H1 (cell line): ENCODE measurements at regions not wholly inside any gene's neighbourhood (a gene's known extent, or its start where the extent isn't known, plus 50 kb on each side); places are given as distances from the start of the nearest gene placed in this dataset.

Source experiments
- CTCF ChIA-PET: fragments of 300-600 bp; sonication (Branson Sonifier 250); formaldehyde crosslinking; loops from one replicate; lab custom pipeline; 2021; ENCODE audit not compliant: partially characterized antibody; lab: Charles Lee
- POLR2A ChIA-PET: fragments of 300-600 bp; sonication (Branson Sonifier 250); formaldehyde crosslinking; loops from one replicate; lab custom pipeline; 2021; ENCODE audit warnings: inconsistent platforms; ENCODE audit not compliant: partially characterized antibody; lab: Charles Lee
- DNase-seq, 2 experiments: peaks; one replicate each; pipeline versions ENCODE4 v3.0.0 to v3.0.0-alpha.2; 2010 to 2022; ENCODE audit warnings: low spot score in 2 of 2, low read depth in 1 of 2, mixed read lengths in 1 of 2
- FAIRE-seq: peaks from 2 replicates; lab custom pipeline; 2011; peaks lifted over from hg19 to GRCh38; lab: Jason Lieb, UNC
- H2AFZ ChIP-seq: 2 replicates; pipeline ENCODE4 v1.8.1; 2012; ENCODE audit warnings: low read length, inconsistent platforms
- H2AK5ac ChIP-seq: 2 replicates; pipeline ENCODE4 v1.6.1; 2013; ENCODE audit warnings: low read depth, low read length
- H2BK120ac ChIP-seq: replicated peaks from 2 replicates; pipeline ENCODE3; 2013; ENCODE audit warnings: low read depth, low read length, inconsistent platforms
- H2BK12ac ChIP-seq: 2 replicates; pipeline ENCODE4 v1.6.1; 2013; ENCODE audit warnings: low read depth, low read length
- H2BK15ac ChIP-seq: 2 replicates; pipeline ENCODE4 v1.6.1; 2013; ENCODE audit warnings: low read length
- H2BK20ac ChIP-seq: 2 replicates; pipeline ENCODE4 v1.6.1; 2013; ENCODE audit warnings: low read length
- H2BK5ac ChIP-seq: 2 replicates; pipeline ENCODE4 v1.6.1; 2013; ENCODE audit warnings: low read depth, low read length
- H3K14ac ChIP-seq: 2 replicates; pipeline ENCODE4 v1.6.1; 2013; ENCODE audit warnings: inconsistent platforms; ENCODE audit not compliant: insufficient read length
- H3K18ac ChIP-seq: 2 replicates; pipeline ENCODE4 v1.6.1; 2013; ENCODE audit warnings: low read length; ENCODE audit errors: extremely low read depth
- H3K23ac ChIP-seq: 2 replicates; pipeline ENCODE4 v1.6.1; 2013; ENCODE audit warnings: inconsistent platforms; ENCODE audit not compliant: insufficient read length
- H3K23me2 ChIP-seq: 2 replicates; pipeline ENCODE4 v1.6.1; 2013; ENCODE audit warnings: low read depth, low read length
- H3K27ac ChIP-seq: 2 replicates; pipeline ENCODE4 v1.6.1; 2011; ENCODE audit warnings: low read depth, low read length, inconsistent platforms
- H3K27me3 ChIP-seq, 4 experiments: replicated peaks in 1 of 4; 1 replicate in 1 of 4; 2 replicates in 3 of 4; pipeline versions ENCODE4 v1.6.1 to v1.8.1; 2011 to 2013; ENCODE audit warnings: low read length in 3 of 4, mild to moderate bottlenecking in 3 of 4, inconsistent platforms in 2 of 4, mixed read lengths in 2 of 4, moderate library complexity in 1 of 4; ENCODE audit not compliant: control insufficient read depth in 3 of 4, insufficient read depth in 3 of 4; ENCODE audit errors: extremely low read depth in 1 of 4
- H3K36me3 ChIP-seq, 4 experiments: 2 replicates each; pipeline versions ENCODE4 v1.6.1 to v1.8.1; 2011 to 2013; ENCODE audit warnings: mild to moderate bottlenecking in 4 of 4, low read length in 3 of 4, moderate library complexity in 2 of 4, control low read depth in 1 of 4, inconsistent platforms in 1 of 4; ENCODE audit not compliant: insufficient read depth in 4 of 4, control insufficient read depth in 2 of 4
- H3K4ac ChIP-seq: replicated peaks from 2 replicates; pipeline ENCODE3; 2013; ENCODE audit warnings: low read length, low read depth, mixed read lengths, inconsistent platforms; ENCODE audit not compliant: insufficient read length
- H3K4me1 ChIP-seq, 4 experiments: replicated peaks in 1 of 4; 1 replicate in 1 of 4; 2 replicates in 3 of 4; pipeline versions ENCODE4 v1.6.1 to v1.8.1; 2011 to 2013; ENCODE audit warnings: low read length in 3 of 4, inconsistent platforms in 2 of 4, mixed read lengths in 1 of 4; ENCODE audit not compliant: insufficient read depth in 4 of 4, control insufficient read depth in 3 of 4
- H3K4me2 ChIP-seq, 2 experiments: 2 replicates each; pipeline versions ENCODE4 v1.6.1 to v1.8.1; 2011 to 2013; ENCODE audit warnings: low read depth in 2 of 2, low read length in 2 of 2, control low read depth in 1 of 2, inconsistent platforms in 1 of 2, mild to moderate bottlenecking in 1 of 2; ENCODE audit not compliant: insufficient read depth in 1 of 2
- H3K4me3 ChIP-seq, 4 experiments: fragments of 200-600, 300-600 bp in 1 of 4; sonication (generic), shearing (Covaris generic), sonication (Bioruptor Twin) in 1 of 4; 2 replicates each; pipeline versions ENCODE4 v1.5.1 to v1.8.1; 2011 to 2016; ENCODE audit warnings: low read length in 4 of 4, low read depth in 3 of 4, control low read depth in 2 of 4, inconsistent platforms in 2 of 4, mild to moderate bottlenecking in 2 of 4, mixed read lengths in 1 of 4, moderate library complexity in 1 of 4; ENCODE audit not compliant: insufficient read depth in 2 of 4; ENCODE audit errors: extremely low read depth in 1 of 4
- H3K56ac ChIP-seq: replicated peaks from 2 replicates; pipeline ENCODE3; 2013; ENCODE audit warnings: low read depth, mild to moderate bottlenecking, mixed read lengths, low read length, inconsistent platforms; ENCODE audit not compliant: insufficient read length
- H3K79me1 ChIP-seq: 2 replicates; pipeline ENCODE4 v1.6.1; 2013; ENCODE audit warnings: low read depth, low read length, control low read depth
- H3K79me2 ChIP-seq, 2 experiments: 2 replicates each; pipeline versions ENCODE4 v1.6.1 to v1.8.1; 2012 to 2013; ENCODE audit warnings: low read length in 2 of 2, mild to moderate bottlenecking in 2 of 2, inconsistent platforms in 1 of 2; ENCODE audit not compliant: insufficient read depth in 2 of 2, control insufficient read depth in 1 of 2
- H3K9ac ChIP-seq, 4 experiments: replicated peaks in 1 of 4; 1 replicate in 1 of 4; 2 replicates in 3 of 4; pipeline versions ENCODE4 v1.6.1 to v1.8.1; 2011 to 2013; ENCODE audit warnings: low read depth in 3 of 4, low read length in 3 of 4, control low read depth in 2 of 4, mild to moderate bottlenecking in 2 of 4, moderate library complexity in 2 of 4, inconsistent platforms in 1 of 4; ENCODE audit errors: extremely low read depth in 1 of 4
- H3K9me3 ChIP-seq, 2 experiments: 2 replicates each; pipeline versions ENCODE4 v1.6.1 to v1.8.1; 2012 to 2013; ENCODE audit warnings: mild to moderate bottlenecking in 2 of 2, moderate library complexity in 2 of 2, control low read depth in 1 of 2, inconsistent platforms in 1 of 2, low read depth in 1 of 2, low read length in 1 of 2, mixed read lengths in 1 of 2; ENCODE audit not compliant: insufficient read depth in 2 of 2
- H4K20me1 ChIP-seq, 2 experiments: replicated peaks in 1 of 2; 2 replicates each; pipeline versions ENCODE3 to v1.8.1; 2011 to 2013; ENCODE audit warnings: inconsistent platforms in 2 of 2, low read length in 2 of 2, mild to moderate bottlenecking in 1 of 2; ENCODE audit not compliant: insufficient read depth in 2 of 2, control insufficient read depth in 1 of 2
- H4K5ac ChIP-seq: 2 replicates; pipeline ENCODE4 v1.6.1; 2013; ENCODE audit warnings: low read length, low read depth, mixed read lengths, inconsistent platforms; ENCODE audit not compliant: insufficient read length
- H4K8ac ChIP-seq: 2 replicates; pipeline ENCODE4 v1.8.0; 2013; ENCODE audit warnings: mild to moderate bottlenecking, moderate library complexity, low read length, inconsistent platforms; ENCODE audit not compliant: insufficient read depth; ENCODE audit errors: extremely low read depth
- H4K91ac ChIP-seq: replicated peaks from 2 replicates; pipeline ENCODE3; 2013; ENCODE audit warnings: low read length, mixed read lengths, inconsistent platforms; ENCODE audit not compliant: insufficient read length
- CTCF ChIP-seq, 3 experiments: IDR thresholded peaks; 1 replicate in 2 of 3; 2 replicates in 1 of 3; pipeline versions ENCODE4 v1.5.1 to v1.6.1; 2011; ENCODE audit warnings: low read length in 3 of 3, mild to moderate bottlenecking in 3 of 3, inconsistent platforms in 2 of 3, low read depth in 1 of 3, moderate library complexity in 1 of 3; ENCODE audit not compliant: insufficient read depth in 1 of 3; ENCODE audit errors: control extremely low read depth in 1 of 3
- GABPA ChIP-seq: IDR thresholded peaks from 2 replicates; pipeline ENCODE4 v1.6.1; 2011; ENCODE audit warnings: mild to moderate bottlenecking, low read length, moderate library complexity, borderline replicate concordance; ENCODE audit not compliant: insufficient read depth
- KDM1A ChIP-seq: fragments of 200-600, 300-600 bp; sonication (generic); IDR thresholded peaks from 2 replicates; pipeline ENCODE4 v1.7.1; 2016; ENCODE audit warnings: mild to moderate bottlenecking, low read length, borderline replicate concordance
- RFX5 ChIP-seq: IDR thresholded peaks from 2 replicates; pipeline ENCODE4 v1.6.1; 2011; ENCODE audit warnings: low read depth, low read length, improper control_type of control experiment, borderline replicate concordance
- SP4 ChIP-seq: IDR thresholded peaks from 2 replicates; pipeline ENCODE4 v1.6.1; 2012; ENCODE audit warnings: low read length, inconsistent platforms
- YY1 ChIP-seq: IDR thresholded peaks from 2 replicates; pipeline ENCODE4 v1.6.1; 2011; ENCODE audit warnings: low read depth, mild to moderate bottlenecking, low read length
- WGBS, 2 experiments: shearing (Covaris generic) in 1 of 2; methylation state at CpG; one replicate each; pipeline versions ENCODE4 v1.1.6 to v1.1.7; 2013 to 2015; ENCODE audit warnings: low lambda C conversion rate in 2 of 2, mixed read lengths in 2 of 2, inconsistent platforms in 1 of 2, low coverage in 1 of 2, missing lambda C conversion rate in 1 of 2; ENCODE audit not compliant: insufficient replicate concordance in 2 of 2, insufficient coverage in 1 of 2, insufficient read length in 1 of 2; ENCODE audit errors: extremely low coverage in 1 of 2, missing lambda C conversion rate in 1 of 2; 5-methylcytosine and 5-hydroxymethylcytosine counted together

DNA sequence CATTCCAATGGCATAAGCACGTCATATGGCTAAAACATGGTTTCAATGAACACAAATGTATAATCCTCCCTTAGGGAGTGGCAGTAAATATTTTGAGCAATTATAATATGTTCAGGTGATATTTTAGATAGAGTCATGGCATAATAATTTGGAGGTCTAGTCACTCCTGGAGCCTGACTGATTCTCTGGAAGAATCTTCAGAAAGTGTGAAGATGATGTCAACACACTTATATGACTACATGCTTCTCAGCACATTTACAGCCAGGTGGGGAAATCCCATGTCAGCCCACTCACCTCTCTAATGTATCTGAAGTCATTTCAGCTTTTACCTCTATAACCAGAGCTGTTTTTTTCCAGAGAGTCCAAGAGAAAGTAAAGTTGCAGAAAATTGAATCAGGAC lies 474.8 kb downstream of the SHISA9 start:
- Histone ChIP-seq H3K56ac (no peak overlapping the region), H2BK20ac (no peak overlapping the region), H2BK120ac (no peak overlapping the region), H3K27ac (no peak overlapping the region), H3K4ac (no peak overlapping the region), H2AK5ac (no peak overlapping the region), H3K23ac (no peak overlapping the region), H4K5ac (no peak overlapping the region), H2BK15ac (no peak overlapping the region), H3K4me3 (no peak overlapping the region), H3K9me3 (no peaks in the 10 kb centered on the region), H3K14ac (no peak overlapping the region), H4K20me1 (no peaks in the 10 kb centered on the region), H3K79me1 (no peaks in the 10 kb centered on the region; the same call in 1 of the 2 replicates), H4K8ac (no peak overlapping the region), H3K4me1 (peaks cover 0 to 6% (median 3%) of the 10 kb centered on the region in 4 experiments; a peak in 5 of 7 replicates), H2BK12ac (no peak overlapping the region), H3K18ac (no peak overlapping the region), H3K23me2 (no peaks in the 10 kb centered on the region), H3K36me3 (no peaks in the 10 kb centered on the region; a peak in 1 of 8 replicates), H2BK5ac (no peak overlapping the region), H3K79me2 (no peaks in the 10 kb centered on the region), H2AFZ (no peak overlapping the region), H3K4me2 (no peak overlapping the region), H3K27me3 (no peaks in the 10 kb centered on the region), H3K9ac (no peak overlapping the region), H4K91ac (no peak overlapping the region)
- ChIA-PET CTCF (no interaction called here), POLR2A (interaction anchor here (1.4 to 2.0 kb wide), 2 partner anchors 8 to 14 kb away, joined by 5 to 7 read pairs; no protein-coding TSS in a partner anchor)
- DNase-seq, result no peak
- WGBS, 2 experiments, result 100% methylated on average over 1 of the region's 1 CpG; no CpG with 5 or more reads in 1 of the 2 experiments
- no peak for FAIRE-seq
- TF ChIP-seq SP4 (no peak), CTCF (IDR thresholded peaks at IDR 0.05; ENCODE audit: control extremely low read depth in 1 of 3, insufficient read depth in 1 of 3, low read depth in 1 of 3, low read length in 3 of 3) (no peak), YY1 (no peak), RFX5 (no peak), GABPA (no peak), KDM1A (no peak)
